PC-3 (cell line): ENCODE measurements at regions not wholly inside any gene's neighbourhood (a gene's known extent, or its start where the extent isn't known, plus 50 kb on each side); places are given as distances from the start of the nearest gene placed in this dataset.

Experiments used
- ATAC-seq: fragments of 200-7000 bp; cut with Tn5 transposase; 2 replicates; pipeline ENCODE4 v1.9.1; 2020; ENCODE audit warnings: mild to moderate bottlenecking, moderate library complexity
- BruUV-seq: library from RNA; stranded (reverse); fragments of 400-500 nt; replicated peaks from 2 replicates; lab custom pipeline; 2021; lab: Mats Ljungman, UMichigan
- CTCF ChIA-PET: fragments of 300-600 bp; sonication (Branson Sonifier 250); formaldehyde crosslinking; loops from one replicate; lab custom pipeline; 2022; ENCODE audit warnings: antibody characterized with exemption; lab: Charles Lee
- POLR2A ChIA-PET: fragments of 300-600 bp; sonication (Branson Sonifier 250); formaldehyde crosslinking; loops from one replicate; lab custom pipeline; 2022; ENCODE audit warnings: antibody characterized with exemption; ENCODE audit not compliant: unreplicated experiment; lab: Charles Lee
- DNase-seq: peaks from one replicate; pipeline ENCODE4 v3.0.0-alpha.2; 2015
- H2AFZ ChIP-seq: fragments of 300-600 bp; sonication (generic); 2 replicates; pipeline ENCODE4 v1.6.0; 2016; ENCODE audit warnings: antibody characterized with exemption, low read length
- H3F3A ChIP-seq: fragments of 300-600 bp; sonication (generic); one replicate; pipeline ENCODE4 v1.6.0; 2017; ENCODE audit warnings: antibody characterized with exemption, low read length, control low read depth, mild to moderate bottlenecking; ENCODE audit not compliant: unreplicated experiment
- H3K27ac ChIP-seq: fragments of 300-600 bp; sonication (generic); 2 replicates; pipeline ENCODE4 v1.5.1; 2016; ENCODE audit warnings: mild to moderate bottlenecking, low read length
- H3K27me3 ChIP-seq: fragments of 300-600 bp; sonication (generic); 2 replicates; pipeline ENCODE4 v1.6.1; 2016; ENCODE audit warnings: low read length, mixed read lengths
- H3K36me3 ChIP-seq: fragments of 300-600 bp; sonication (generic); 2 replicates; pipeline ENCODE4 v1.6.1; 2016; ENCODE audit warnings: low read depth, mixed run types, low read length, mixed read lengths
- H3K4me1 ChIP-seq: fragments of 300-600 bp; sonication (generic); 2 replicates; pipeline ENCODE4 v1.5.1; 2016; ENCODE audit warnings: low read length; ENCODE audit not compliant: insufficient read depth
- H3K4me2 ChIP-seq: fragments of 300-600 bp; sonication (generic); 2 replicates; pipeline ENCODE4 v1.6.0; 2016; ENCODE audit warnings: low read length
- H3K4me3 ChIP-seq: fragments of 300-600 bp; sonication (generic); 2 replicates; pipeline ENCODE4 v1.5.1; 2016; ENCODE audit warnings: mild to moderate bottlenecking, low read length, mixed read lengths
- H3K79me2 ChIP-seq: fragments of 300-600 bp; sonication (generic); 2 replicates; pipeline ENCODE4 v1.6.1; 2017; ENCODE audit warnings: low read length, mixed read lengths
- H3K9ac ChIP-seq: fragments of 300-600 bp; sonication (generic); 2 replicates; pipeline ENCODE4 v1.6.0; 2016; ENCODE audit warnings: mild to moderate bottlenecking, low read length
- H3K9me2 ChIP-seq: fragments of 300-600 bp; sonication (generic); replicated peaks from 2 replicates; pipeline ENCODE4 v1.6.1; 2016; ENCODE audit warnings: mixed run types, low read length, mixed read lengths
- H3K9me3 ChIP-seq: fragments of 300-600 bp; sonication (generic); 2 replicates; pipeline ENCODE4 v1.6.1; 2016; ENCODE audit warnings: low read length, mixed read lengths
- H4K20me1 ChIP-seq: fragments of 300-600 bp; sonication (generic); 2 replicates; pipeline ENCODE4 v1.6.1; 2016; ENCODE audit warnings: low read length, mixed read lengths
- CTCF ChIP-seq: fragments of 300-600 bp; sonication (generic); conservative IDR thresholded peaks from 2 replicates; pipeline ENCODE4 v1.5.1; 2017; ENCODE audit warnings: antibody characterized with exemption, low read depth, mild to moderate bottlenecking, low read length
- EZH2 ChIP-seq: fragments of 300-600 bp; sonication (generic); IDR thresholded peaks from one replicate; pipeline ENCODE4 v1.6.1; 2017; ENCODE audit warnings: antibody characterized with exemption, mild to moderate bottlenecking, low read length; ENCODE audit not compliant: unreplicated experiment
- EZH2phosphoT487 ChIP-seq: fragments of 300-600 bp; sonication (generic); IDR thresholded peaks from 2 replicates; pipeline ENCODE4 v1.6.1; 2018; ENCODE audit warnings: mild to moderate bottlenecking, antibody characterized with exemption, low read length, borderline replicate concordance
- intact Hi-C: fragments of 100-400 bp; cut with micrococcal nuclease; formaldehyde crosslinking; loops from 2 replicates; pipeline ENCODE4 v1.9.0; 2023

GRCh38 chr4:178185517-178185916 is 743.3 kb upstream of the AGA start:
- Histone ChIP-seq H2AFZ (no peak overlapping the region), H3K27me3 (no peaks in the 10 kb centered on the region), H3K79me2 (no peaks in the 10 kb centered on the region), H3K9me2 (no peaks in the 10 kb centered on the region), H3K9ac (no peak overlapping the region), H3F3A (no peaks in the 10 kb centered on the region), H4K20me1 (no peaks in the 10 kb centered on the region), H3K27ac (no peak overlapping the region), H3K9me3 (no peaks in the 10 kb centered on the region), H3K4me1 (no peaks in the 10 kb centered on the region), H3K4me2 (no peak overlapping the region), H3K4me3 (no peak overlapping the region), H3K36me3 (no peaks in the 10 kb centered on the region)
- ChIA-PET POLR2A (no interaction called here), CTCF (no interaction called here)
- no peak for ATAC-seq
- no TSS peak for BruUV-seq
- TF ChIP-seq EZH2phosphoT487 (no peak), CTCF (no peak), EZH2 (no peak)
- intact Hi-C loops, result no loop called here
- DNase-seq, result no peak

- Histone ChIP-seq H3K27ac (no peak overlapping the region), H3K4me1 (no peaks in the 10 kb centered on the region), H4K20me1 (no peaks in the 10 kb centered on the region), H3K36me3 (no peaks in the 10 kb centered on the region), H3K79me2 (no peaks in the 10 kb centered on the region), H3F3A (no peaks in the 10 kb centered on the region), H3K4me3 (no peak overlapping the region), H2AFZ (no peak overlapping the region), H3K9me3 (no peaks in the 10 kb centered on the region), H3K9ac (no peak overlapping the region), H3K9me2 (no peaks in the 10 kb centered on the region), H3K27me3 (no peaks in the 10 kb centered on the region), H3K4me2 (no peak overlapping the region)
- no peak for TF ChIP-seq EZH2phosphoT487
- TF ChIP-seq CTCF, result no peak
- no peak for TF ChIP-seq EZH2
- ATAC-seq (no peak), DNase-seq (no peak)
- ChIA-PET CTCF (no interaction called here), POLR2A (no interaction called here)
- no TSS peak for BruUV-seq
- intact Hi-C loops, result no loop called here
These were observed 750.4 kb upstream of the AGA start for GRCh38 chr4:178192611-178193010.

- no TSS peak for BruUV-seq
- H2AFZ ChIP-seq, result no peak overlapping the region
- TF ChIP-seq CTCF (no peak), EZH2 (no peak), EZH2phosphoT487 (no peak)
These were observed 754.6 kb upstream of the AGA start for GRCh38 chr4:178196751-178197374.

More at GRCh38 chr4:178196751-178197374, 754.6 kb upstream of the AGA start:
- Histone ChIP-seq H3K36me3 (no peaks in the 10 kb centered on the region), H3K79me2 (no peaks in the 10 kb centered on the region), H3F3A (no peaks in the 10 kb centered on the region), H3K9ac (no peak overlapping the region), H3K27me3 (no peaks in the 10 kb centered on the region), H3K4me1 (no peaks in the 10 kb centered on the region), H3K9me2 (no peaks in the 10 kb centered on the region), H3K9me3 (no peaks in the 10 kb centered on the region), H3K4me2 (no peak overlapping the region), H3K4me3 (no peak overlapping the region), H3K27ac (no peak overlapping the region), H4K20me1 (no peaks in the 10 kb centered on the region)
- ChIA-PET CTCF (no interaction called here), POLR2A (no interaction called here)
- ATAC-seq (no peak), DNase-seq (no peak)
- intact Hi-C loops, result no loop called here
